Endothelial cell of umbilical vein (primary cell): ENCODE measurements at regions not wholly inside any gene's neighbourhood (a gene's known extent, or its start where the extent isn't known, plus 50 kb on each side); places are given as distances from the start of the nearest gene placed in this dataset.

Experiments used
- BruUV-seq: library from RNA; stranded (reverse); fragments of 400-500 nt; replicated peaks from 2 replicates; lab custom pipeline; 2021; lab: Mats Ljungman, UMichigan
- CTCF ChIA-PET: fragments of 300-600, 350-600 bp; sonication (Branson Sonifier 250); formaldehyde crosslinking; loops from one replicate; lab custom pipeline; 2021; ENCODE audit warnings: antibody characterized with exemption, inconsistent platforms; lab: Charles Lee
- POLR2A ChIA-PET: fragments of 300-600, 350-600 bp; sonication (Branson Sonifier 250); formaldehyde crosslinking; loops from one replicate; lab custom pipeline; 2021; ENCODE audit warnings: antibody characterized with exemption, inconsistent platforms; lab: Charles Lee
- DNase-seq: peaks from one replicate; pipeline ENCODE4 v3.0.0-alpha.2; 2011; ENCODE audit warnings: low read depth, low spot score
- FAIRE-seq: peaks from 2 replicates; lab custom pipeline; 2011; peaks lifted over from hg19 to GRCh38; lab: Jason Lieb, UNC
- H2AFZ ChIP-seq: 2 replicates; pipeline ENCODE4 v1.6.0; 2012; ENCODE audit warnings: low read depth, low read length, control low read depth, inconsistent platforms
- H3K27ac ChIP-seq: 2 replicates; pipeline ENCODE4 v1.5.1; 2011; ENCODE audit warnings: low read depth, mild to moderate bottlenecking, control low read depth, low read length, moderate library complexity; ENCODE audit not compliant: insufficient read depth
- H3K27me3 ChIP-seq, 2 experiments: 2 replicates each; pipeline versions ENCODE4 v1.6.0 to v1.6.1; 2011; ENCODE audit warnings: low read length in 2 of 2, mixed read lengths in 1 of 2; ENCODE audit not compliant: control insufficient read depth in 2 of 2, insufficient read depth in 2 of 2
- H3K36me3 ChIP-seq, 2 experiments: 2 replicates in 1 of 2; 3 replicates in 1 of 2; pipeline ENCODE4 v1.5.1; 2011; ENCODE audit warnings: low read length in 2 of 2, mild to moderate bottlenecking in 1 of 2, moderate library complexity in 1 of 2; ENCODE audit not compliant: control insufficient read depth in 2 of 2, insufficient read depth in 2 of 2; ENCODE audit errors: extremely low read depth in 1 of 2
- H3K4me1 ChIP-seq: 3 replicates; pipeline ENCODE4 v1.5.1; 2011; ENCODE audit warnings: mild to moderate bottlenecking, low read length; ENCODE audit not compliant: control insufficient read depth, insufficient read depth; ENCODE audit errors: extremely low read depth
- H3K4me2 ChIP-seq: 2 replicates; pipeline ENCODE4 v1.6.1; 2011; ENCODE audit warnings: low read length, control low read depth, mixed read lengths; ENCODE audit not compliant: insufficient read depth
- H3K4me3 ChIP-seq, 3 experiments: fragments of 200-600 bp in 1 of 3; sonication (generic), shearing (Covaris generic) in 1 of 3; replicated peaks in 1 of 3; 2 replicates each; pipeline ENCODE4 v1.5.1; 2011 to 2016; ENCODE audit warnings: control low read depth in 3 of 3, low read length in 3 of 3, mild to moderate bottlenecking in 2 of 3, inconsistent platforms in 1 of 3, low read depth in 1 of 3, moderate library complexity in 1 of 3; ENCODE audit not compliant: insufficient read depth in 1 of 3
- H3K79me2 ChIP-seq: 2 replicates; pipeline ENCODE4 v1.6.0; 2012; ENCODE audit warnings: low read length, inconsistent platforms; ENCODE audit not compliant: control insufficient read depth, insufficient read depth
- H3K9ac ChIP-seq: replicated peaks from 2 replicates; pipeline ENCODE3; 2011; ENCODE audit warnings: low read length, control low read depth; ENCODE audit not compliant: insufficient read depth; ENCODE audit errors: extremely low read depth
- H3K9me1 ChIP-seq: replicated peaks from 3 replicates; pipeline ENCODE4 v1.6.0; 2011; ENCODE audit warnings: mild to moderate bottlenecking, low read length; ENCODE audit not compliant: control insufficient read depth, insufficient read depth; ENCODE audit errors: extremely low read depth
- H3K9me3 ChIP-seq: replicated peaks from 2 replicates; pipeline ENCODE4 v1.5.1; 2012; ENCODE audit warnings: low read length, inconsistent platforms; ENCODE audit not compliant: control insufficient read depth, insufficient read depth
- H4K20me1 ChIP-seq: replicated peaks from 2 replicates; pipeline ENCODE3; 2011; ENCODE audit warnings: mild to moderate bottlenecking, low read length; ENCODE audit not compliant: control insufficient read depth, insufficient read depth; ENCODE audit errors: extremely low read depth
- EZH2 ChIP-seq: IDR thresholded peaks from 2 replicates; pipeline ENCODE4 v1.6.1; 2012; ENCODE audit warnings: borderline replicate concordance, low read depth, mild to moderate bottlenecking, moderate library complexity, low read length, inconsistent platforms; ENCODE audit not compliant: severe bottlenecking
- FOS ChIP-seq: IDR thresholded peaks from 2 replicates; pipeline ENCODE4 v1.6.1; 2011; ENCODE audit warnings: mild to moderate bottlenecking, low read length, moderate library complexity, borderline replicate concordance; ENCODE audit not compliant: insufficient read depth
- JUN ChIP-seq: IDR thresholded peaks from 2 replicates; pipeline ENCODE4 v1.6.1; 2011; ENCODE audit warnings: borderline replicate concordance, low read depth; ENCODE audit not compliant: insufficient read length, insufficient read depth
- MYC ChIP-seq: IDR thresholded peaks from one replicate; pipeline ENCODE4 v1.6.1; 2011; ENCODE audit warnings: mild to moderate bottlenecking, low read depth, low read length
- POLR2A ChIP-seq: IDR thresholded peaks from 2 replicates; pipeline ENCODE4 v1.6.1; 2012; ENCODE audit warnings: low read depth, mild to moderate bottlenecking, control low read depth, low read length
- POLR2AphosphoS5 ChIP-seq: IDR thresholded peaks from 2 replicates; pipeline ENCODE4 v1.6.1; 2012; ENCODE audit warnings: low read depth, mild to moderate bottlenecking, control low read depth, low read length, moderate library complexity; ENCODE audit not compliant: insufficient read depth
- dilution Hi-C: fragments of 300-500 bp; cut with MboI; formaldehyde crosslinking; loops from one replicate; pipeline ENCODE4 v1.15.0; 2019; ENCODE audit warnings: low sequenced_read_pairs; ENCODE audit not compliant: extremely low pct_ligation_motif_present
- intact Hi-C: fragments of 100-400 bp; cut with micrococcal nuclease; formaldehyde crosslinking; loops from one replicate; pipeline ENCODE4 v1.10.0; 2022
- TF ChIP-seq, protein P1 (sequence below): IDR thresholded peaks from 2 replicates; pipeline ENCODE4 v1.6.1; 2011; ENCODE audit not compliant: insufficient read depth, insufficient read length

DNA sequence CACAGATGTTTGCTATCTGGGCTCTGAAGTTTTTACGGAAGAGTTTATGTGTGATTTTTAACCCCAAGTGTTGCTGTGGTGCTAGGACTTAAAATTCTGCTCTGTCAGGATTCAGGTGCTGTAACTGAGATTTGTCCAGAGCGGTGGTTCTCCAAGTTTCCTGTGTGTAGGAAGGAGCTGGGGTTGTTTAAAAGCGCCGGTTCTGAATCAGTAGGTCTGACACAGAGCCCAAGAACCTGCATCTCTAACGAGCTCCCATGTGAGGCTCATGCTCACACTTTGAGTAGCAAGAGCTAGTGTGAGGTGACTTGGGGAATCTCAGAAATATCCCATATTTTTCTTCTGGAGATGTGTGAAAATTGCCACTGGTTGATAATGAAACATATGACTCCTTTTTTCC lies 325.5 kb downstream of the SATB1 start:
- no peak overlapping the region for H3K4me2 ChIP-seq
- H3K36me3 ChIP-seq: no peaks in the 10 kb centered on the region
- H3K4me1 ChIP-seq: no peaks in the 10 kb centered on the region
- H3K9me1 ChIP-seq: no peaks in the 10 kb centered on the region
- dilution Hi-C loops (no loop called here), intact Hi-C loops (no loop called here)
- CTCF ChIA-PET: no interaction called here
- DNase-seq: no peak
- H3K79me2 ChIP-seq: no peaks in the 10 kb centered on the region
- H3K27me3 ChIP-seq: no peaks in the 10 kb centered on the region
- FAIRE-seq: no peak
- no peak overlapping the region for H3K4me3 ChIP-seq
- no TSS peak for BruUV-seq
- no peak overlapping the region for H3K9ac ChIP-seq
- no peaks in the 10 kb centered on the region for H4K20me1 ChIP-seq
- peaks cover 4% of the 10 kb centered on the region for H3K9me3 ChIP-seq
- TF ChIP-seq JUN: no peak
- POLR2A ChIA-PET: no interaction called here
- H2AFZ ChIP-seq: no peak overlapping the region
- H3K27ac ChIP-seq: no peak overlapping the region

- Histone ChIP-seq H3K4me1 (no peaks in the 10 kb centered on the region), H3K36me3 (no peaks in the 10 kb centered on the region), H3K9me3 (peaks cover 4% of the 10 kb centered on the region), H3K9me1 (no peaks in the 10 kb centered on the region), H3K27ac (no peak overlapping the region), H3K79me2 (no peaks in the 10 kb centered on the region), H3K4me3 (no peak overlapping the region), H4K20me1 (no peaks in the 10 kb centered on the region), H2AFZ (no peak overlapping the region), H3K27me3 (no peaks in the 10 kb centered on the region), H3K4me2 (no peak overlapping the region), H3K9ac (no peak overlapping the region)
- ChIA-PET POLR2A (no interaction called here), CTCF (no interaction called here)
- no peak for TF ChIP-seq POLR2AphosphoS5
- TF ChIP-seq MYC: no peak
- TF ChIP-seq FOS: no peak
- no peak for TF ChIP-seq EZH2
- TF ChIP-seq, protein P1, sequence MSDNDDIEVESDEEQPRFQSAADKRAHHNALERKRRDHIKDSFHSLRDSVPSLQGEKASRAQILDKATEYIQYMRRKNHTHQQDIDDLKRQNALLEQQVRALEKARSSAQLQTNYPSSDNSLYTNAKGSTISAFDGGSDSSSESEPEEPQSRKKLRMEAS: no peak
- no peak for TF ChIP-seq JUN
- no peak for TF ChIP-seq POLR2A
- no TSS peak for BruUV-seq
- FAIRE-seq (no peak), DNase-seq (no peak)
- dilution Hi-C loops (no loop called here), intact Hi-C loops (no loop called here)
Measured at GRCh38 chr3:18098960-18099587, 326.1 kb downstream of the SATB1 start.
